Prostate gland (tissue), 2 donors: ENCODE measurements at regions not wholly inside any gene's neighbourhood (a gene's known extent, or its start where the extent isn't known, plus 50 kb on each side); places are given as distances from the start of the nearest gene placed in this dataset.

ENCODE experiments used
- CTCF ChIP-seq, 4 experiments: fragments of 200-600 bp in 2 of 4; fragments of 450-650 bp in 2 of 4; sonication (generic) in 2 of 4; IDR thresholded peaks; 1 replicate in 3 of 4; 2 replicates in 1 of 4; pipeline ENCODE4 v1.5.1; 2016 to 2019; ENCODE audit warnings: antibody characterized with exemption in 4 of 4, mild to moderate bottlenecking in 2 of 4, moderate library complexity in 2 of 4
- POLR2A ChIP-seq: fragments of 450-650 bp; IDR thresholded peaks from one replicate; pipeline ENCODE4 v1.6.1; 2016; ENCODE audit warnings: antibody characterized with exemption, mild to moderate bottlenecking
- POLR2AphosphoS5 ChIP-seq: sonication (generic); formaldehyde crosslinking; IDR thresholded peaks from one replicate; pipeline ENCODE4 v1.6.1; 2017; ENCODE audit warnings: antibody characterized with exemption

- TF ChIP-seq CTCF (IDR thresholded peaks at IDR 0.05), result no peak
- no peak for TF ChIP-seq POLR2A
- TF ChIP-seq POLR2AphosphoS5, result no peak
Measured at GRCh38 chr10:3006093-3006492, 61.3 kb upstream of the PFKP start.
